ENCODE measurements at regions not wholly inside any gene's neighbourhood (a gene's known extent, or its start where the extent isn't known, plus 50 kb on each side); places are given as distances from the start of the nearest gene placed in this dataset.

- H3K4me3 ChIP-seq (ENCODE audit: low read depth, low read length), result no peak overlapping the region
- no TSS peak for BruUV-seq (replicated peaks)
- Mint-ChIP-seq H3K4me3 (ENCODE audit: unreplicated experiment) (no peak overlapping the region), H3K36me3 (ENCODE audit: insufficient read depth, unreplicated experiment) (no peaks in the 10 kb centered on the region), H3K4me1 (ENCODE audit: low read depth, unreplicated experiment) (no peaks in the 10 kb centered on the region), H3K27me3 (ENCODE audit: insufficient read depth, unreplicated experiment) (no peaks in the 10 kb centered on the region), H3K9me3 (ENCODE audit: unreplicated experiment) (no peaks in the 10 kb centered on the region), H3K27ac (ENCODE audit: unreplicated experiment) (no peak overlapping the region)
- no peaks in the 10 kb centered on the region for H3K36me3 ChIP-seq (ENCODE audit: control insufficient read depth, insufficient read depth, low read length)
- ChIA-PET POLR2A (no interaction called here), CTCF (no interaction called here)
- intact Hi-C loops (cut with micrococcal nuclease; ENCODE audit: unreplicated experiment), result no loop called here
- DNase-seq, result no peak
- TF ChIP-seq CTCF (IDR thresholded peaks at IDR 0.05; ENCODE audit: insufficient read depth in 1 of 2, low read depth in 1 of 2, low read length in 1 of 2, severe bottlenecking in 1 of 2, unreplicated experiment in 1 of 2), result no peak
- H3K4me1 ChIP-seq, result no peaks in the 10 kb centered on the region
- H3K27me3 ChIP-seq (replicated peaks; ENCODE audit: control insufficient read depth, insufficient read depth, low read length), result no peaks in the 10 kb centered on the region
- no peaks in the 10 kb centered on the region for H3K9me3 ChIP-seq
These were observed 1256.9 kb upstream of the PIK3C3 start for GRCh38 chr18:40698129-40698528.

- H3K36me3 ChIP-seq (ENCODE audit: control insufficient read depth, insufficient read depth, low read length), result no peaks in the 10 kb centered on the region
- Mint-ChIP-seq H3K36me3 (ENCODE audit: insufficient read depth, unreplicated experiment) (no peaks in the 10 kb centered on the region), H3K9me3 (ENCODE audit: unreplicated experiment) (no peaks in the 10 kb centered on the region), H3K4me3 (ENCODE audit: unreplicated experiment) (no peak overlapping the region), H3K4me1 (ENCODE audit: low read depth, unreplicated experiment) (no peaks in the 10 kb centered on the region), H3K27me3 (ENCODE audit: insufficient read depth, unreplicated experiment) (no peaks in the 10 kb centered on the region), H3K27ac (ENCODE audit: unreplicated experiment) (no peak overlapping the region)
- intact Hi-C loops (cut with micrococcal nuclease; ENCODE audit: unreplicated experiment), result no loop called here
- no peak overlapping the region for H3K4me3 ChIP-seq (ENCODE audit: low read depth, low read length)
- ChIA-PET CTCF (no interaction called here), POLR2A (no interaction called here)
- no TSS peak for BruUV-seq (replicated peaks)
- no peak for TF ChIP-seq CTCF (IDR thresholded peaks at IDR 0.05; ENCODE audit: insufficient read depth in 1 of 2, low read depth in 1 of 2, low read length in 1 of 2, severe bottlenecking in 1 of 2, unreplicated experiment in 1 of 2)
- no peak for DNase-seq
- H3K9me3 ChIP-seq, result no peaks in the 10 kb centered on the region
- no peaks in the 10 kb centered on the region for H3K4me1 ChIP-seq
- H3K27me3 ChIP-seq (replicated peaks; ENCODE audit: control insufficient read depth, insufficient read depth, low read length), result no peaks in the 10 kb centered on the region
These were observed 1259.5 kb upstream of the PIK3C3 start for GRCh38 chr18:40695526-40695925.

- Mint-ChIP-seq H3K9me3 (ENCODE audit: unreplicated experiment) (no peaks in the 10 kb centered on the region), H3K27ac (ENCODE audit: unreplicated experiment) (no peak overlapping the region), H3K27me3 (ENCODE audit: insufficient read depth, unreplicated experiment) (peaks cover 2% of the 10 kb centered on the region), H3K4me1 (ENCODE audit: low read depth, unreplicated experiment) (no peaks in the 10 kb centered on the region), H3K4me3 (ENCODE audit: unreplicated experiment) (no peak overlapping the region), H3K36me3 (ENCODE audit: insufficient read depth, unreplicated experiment) (no peaks in the 10 kb centered on the region)
- no peaks in the 10 kb centered on the region for H3K27me3 ChIP-seq (replicated peaks; ENCODE audit: control insufficient read depth, insufficient read depth, low read length)
- ChIA-PET POLR2A (no interaction called here), CTCF (no interaction called here)
- intact Hi-C loops (cut with micrococcal nuclease; ENCODE audit: unreplicated experiment), result no loop called here
- DNase-seq, result no peak
- no peaks in the 10 kb centered on the region for H3K36me3 ChIP-seq (ENCODE audit: control insufficient read depth, insufficient read depth, low read length)
- no peaks in the 10 kb centered on the region for H3K4me1 ChIP-seq
- BruUV-seq (replicated peaks), result no TSS peak
- no peak overlapping the region for H3K4me3 ChIP-seq (ENCODE audit: low read depth, low read length)
- TF ChIP-seq CTCF (IDR thresholded peaks at IDR 0.05; ENCODE audit: insufficient read depth in 1 of 2, low read depth in 1 of 2, low read length in 1 of 2, severe bottlenecking in 1 of 2, unreplicated experiment in 1 of 2), result no peak
- no peaks in the 10 kb centered on the region for H3K9me3 ChIP-seq
These were observed 1262.2 kb upstream of the PIK3C3 start for GRCh38 chr18:40692871-40693270.

All from Caco-2 (cell line).